SU-DHL-6 (cell line): ENCODE measurements at regions not wholly inside any gene's neighbourhood (a gene's known extent, or its start where the extent isn't known, plus 50 kb on each side); places are given as distances from the start of the nearest gene placed in this dataset.
A peak's percentile ranks its signal among the peaks of the same experiment; 100 is the strongest.

Experiments used
- H2AFZ ChIP-seq: fragments of 200-600 bp; sonication (generic); 2 replicates; pipeline ENCODE4 v1.6.1; 2014; ENCODE audit warnings: low read depth, mild to moderate bottlenecking, moderate library complexity, mixed read lengths, antibody characterized with exemption, low read length; ENCODE audit not compliant: severe bottlenecking
- H3F3A ChIP-seq: fragments of 200-600 bp; shearing (Covaris generic); 2 replicates; pipeline ENCODE4 v1.6.0; 2016; ENCODE audit warnings: antibody characterized with exemption, mild to moderate bottlenecking; ENCODE audit not compliant: insufficient read depth
- H3K27ac ChIP-seq: fragments of 200-600 bp; sonication (generic); 2 replicates; pipeline ENCODE4 v1.5.1; 2016; ENCODE audit warnings: low read depth, mild to moderate bottlenecking, low read length, moderate library complexity, mixed read lengths
- H3K27me3 ChIP-seq: fragments of 200-600 bp; sonication (generic), shearing (Covaris generic); 2 replicates; pipeline ENCODE4 v1.6.0; 2014; ENCODE audit warnings: mild to moderate bottlenecking, low read length
- H3K36me3 ChIP-seq: fragments of 200-600 bp; sonication (generic); 2 replicates; pipeline ENCODE4 v1.6.1; 2014; ENCODE audit warnings: mild to moderate bottlenecking, low read length, mixed read lengths
- H3K4me2 ChIP-seq: fragments of 300-600, 200-600 bp; shearing (Covaris generic), sonication (generic); 2 replicates; pipeline ENCODE4 v1.6.0; 2014; ENCODE audit warnings: low read length, low read depth, mild to moderate bottlenecking; ENCODE audit not compliant: poor library complexity, severe bottlenecking
- H3K4me3 ChIP-seq: fragments of 200-600 bp; sonication (generic); 2 replicates; pipeline ENCODE4 v1.5.1; 2014; ENCODE audit warnings: antibody characterized with exemption, low read length, mild to moderate bottlenecking, mixed read lengths; ENCODE audit not compliant: insufficient read depth, poor library complexity, severe bottlenecking
- H3K79me2 ChIP-seq: fragments of 200-600 bp; sonication (generic); 2 replicates; pipeline ENCODE4 v1.6.1; 2014; ENCODE audit warnings: mild to moderate bottlenecking, low read length, moderate library complexity; ENCODE audit not compliant: insufficient read depth
- H3K9ac ChIP-seq: fragments of 200-600 bp; sonication (generic); 2 replicates; pipeline ENCODE4 v1.7.0; 2014; ENCODE audit warnings: mild to moderate bottlenecking, low read length
- H3K9me2 ChIP-seq: fragments of 200-600 bp; sonication (generic); replicated peaks from 2 replicates; pipeline ENCODE4 v1.6.1; 2014; ENCODE audit warnings: low read length; ENCODE audit not compliant: insufficient read depth
- H3K9me3 ChIP-seq: fragments of 200-600 bp; sonication (generic); 2 replicates; pipeline ENCODE4 v1.6.1; 2014; ENCODE audit warnings: low read length, mixed read lengths; ENCODE audit not compliant: insufficient read depth
- H4K20me1 ChIP-seq: fragments of 200-600 bp; sonication (generic); 2 replicates; pipeline ENCODE4 v1.6.1; 2014; ENCODE audit warnings: low read depth, mild to moderate bottlenecking, antibody characterized with exemption, low read length, moderate library complexity, mixed read lengths
- CTCF ChIP-seq: fragments of 200-600 bp; sonication (generic); IDR thresholded peaks from one replicate; pipeline ENCODE4 v1.5.1; 2017; ENCODE audit warnings: antibody characterized with exemption, mild to moderate bottlenecking, low read length, moderate library complexity; ENCODE audit not compliant: insufficient read depth, poor library complexity, severe bottlenecking
- EZH2phosphoT487 ChIP-seq: fragments of 200-600 bp; sonication (generic), shearing (Covaris generic); conservative IDR thresholded peaks from 2 replicates; pipeline ENCODE4 v1.6.1; 2018; ENCODE audit warnings: mild to moderate bottlenecking, antibody characterized with exemption, low read length, moderate library complexity, mixed read lengths

GRCh38 chr4:60884587-60884986, 315.5 kb upstream of the ADGRL3 start:
- Histone ChIP-seq H3K27me3 (no peaks in the 10 kb centered on the region), H3K27ac (no peak overlapping the region), H3K79me2 (no peaks in the 10 kb centered on the region), H3F3A (no peaks in the 10 kb centered on the region), H2AFZ (peak overlapping the region; percentile 45), H3K4me3 (no peak overlapping the region), H3K36me3 (no peaks in the 10 kb centered on the region), H3K4me2 (no peak overlapping the region), H4K20me1 (no peaks in the 10 kb centered on the region), H3K9me3 (no peaks in the 10 kb centered on the region), H3K9ac (no peak overlapping the region), H3K9me2 (no peaks in the 10 kb centered on the region)
- TF ChIP-seq EZH2phosphoT487 = no peak

GRCh38 chr4:60885011-60885410, 315.1 kb upstream of the ADGRL3 start:
- H3K4me3 ChIP-seq = no peak overlapping the region
- H3K4me2 ChIP-seq = no peak overlapping the region
- H2AFZ ChIP-seq = no peak overlapping the region
- no peak for TF ChIP-seq CTCF
- no peak for TF ChIP-seq EZH2phosphoT487
- H4K20me1 ChIP-seq = no peaks in the 10 kb centered on the region
- H3K27ac ChIP-seq = no peak overlapping the region
- H3K9me2 ChIP-seq = no peaks in the 10 kb centered on the region
- no peaks in the 10 kb centered on the region for H3F3A ChIP-seq
- no peaks in the 10 kb centered on the region for H3K36me3 ChIP-seq
- H3K9ac ChIP-seq = no peak overlapping the region
- no peaks in the 10 kb centered on the region for H3K79me2 ChIP-seq
- H3K27me3 ChIP-seq = no peaks in the 10 kb centered on the region
- no peaks in the 10 kb centered on the region for H3K9me3 ChIP-seq

- Histone ChIP-seq H3K79me2 (no peaks in the 10 kb centered on the region), H3K4me2 (no peak overlapping the region)
Measured at GRCh38 chr4:60890743-60891142, 309.4 kb upstream of the ADGRL3 start.

GRCh38 chr4:60891947-60892346, 308.2 kb upstream of the ADGRL3 start:
- Histone ChIP-seq H3K36me3 (no peaks in the 10 kb centered on the region), H3K9ac (no peak overlapping the region), H3K27me3 (no peaks in the 10 kb centered on the region), H2AFZ (no peak overlapping the region), H3K27ac (no peak overlapping the region), H3K9me2 (no peaks in the 10 kb centered on the region), H3K9me3 (no peaks in the 10 kb centered on the region), H3F3A (no peaks in the 10 kb centered on the region), H3K79me2 (no peaks in the 10 kb centered on the region), H4K20me1 (no peaks in the 10 kb centered on the region), H3K4me2 (no peak overlapping the region), H3K4me3 (no peak overlapping the region)
- TF ChIP-seq CTCF (no peak), EZH2phosphoT487 (no peak)

More at GRCh38 chr4:60890743-60891142, 309.4 kb upstream of the ADGRL3 start:
- Histone ChIP-seq H3K27ac (no peak overlapping the region), H2AFZ (no peak overlapping the region), H3K27me3 (no peaks in the 10 kb centered on the region), H4K20me1 (no peaks in the 10 kb centered on the region), H3K4me3 (no peak overlapping the region), H3K9ac (no peak overlapping the region), H3K9me3 (no peaks in the 10 kb centered on the region), H3K36me3 (no peaks in the 10 kb centered on the region), H3K9me2 (no peaks in the 10 kb centered on the region), H3F3A (no peaks in the 10 kb centered on the region)
- TF ChIP-seq EZH2phosphoT487 = no peak
- no peak for TF ChIP-seq CTCF
